WTC11 (cell line): ENCODE measurements at regions not wholly inside any gene's neighbourhood (a gene's known extent, or its start where the extent isn't known, plus 50 kb on each side); places are given as distances from the start of the nearest gene placed in this dataset.

Source experiments
- ATAC-seq: fragments of 200-7000 bp; cut with Tn5 transposase; 2 replicates; pipeline ENCODE4 v1.10.0; 2021; ENCODE audit warnings: mild to moderate bottlenecking, moderate library complexity
- CTCF ChIA-PET: fragments of 300-600 bp; sonication (Branson Sonifier 250); formaldehyde crosslinking; loops from one replicate; lab custom pipeline; 2021; ENCODE audit warnings: antibody characterized with exemption; lab: Charles Lee
- POLR2A ChIA-PET: fragments of 350-600 bp; sonication (Branson Sonifier 250); formaldehyde crosslinking; loops from one replicate; lab custom pipeline; 2021; ENCODE audit warnings: antibody characterized with exemption; lab: Charles Lee
- DNase-seq: peaks from one replicate; pipeline ENCODE4 v3.0.0; 2021; ENCODE audit warnings: low spot score
- H3K27ac Mint-ChIP-seq: 2 replicates; pipeline ENCODE4 v1.8.0; 2021; ENCODE audit warnings: mixed read lengths
- H3K27me3 Mint-ChIP-seq: 2 replicates; pipeline ENCODE4 v1.8.0; 2021; ENCODE audit warnings: low read depth, mild to moderate bottlenecking, moderate library complexity, mixed read lengths
- H3K36me3 Mint-ChIP-seq: 2 replicates; pipeline ENCODE4 v1.8.0; 2021; ENCODE audit warnings: mixed read lengths
- H3K4me1 Mint-ChIP-seq: 2 replicates; pipeline ENCODE4 v1.8.0; 2022; ENCODE audit warnings: mixed read lengths
- H3K4me3 Mint-ChIP-seq: 2 replicates; pipeline ENCODE4 v1.8.0; 2021; ENCODE audit warnings: mild to moderate bottlenecking, moderate library complexity, mixed read lengths
- H3K9me3 Mint-ChIP-seq: 2 replicates; pipeline ENCODE4 v1.8.0; 2021; ENCODE audit warnings: mixed read lengths
- CTCF ChIP-seq: fragments of 200-600 bp; IDR thresholded peaks from 2 replicates; pipeline ENCODE4 v1.8.0; 2022; ENCODE audit warnings: antibody characterized with exemption
- EMX1 ChIP-seq: fragments of 250-450 bp; sonication (Bioruptor Pico); IDR thresholded peaks from 2 replicates; pipeline ENCODE4 v1.8.0; 2021; ENCODE audit warnings: mild to moderate bottlenecking
- ETV6 ChIP-seq: sonication (generic); formaldehyde crosslinking; IDR thresholded peaks from 2 replicates; pipeline ENCODE4 v1.8.1; 2022; ENCODE audit warnings: mild to moderate bottlenecking, missing genetic modification reagents
- FOXK1 ChIP-seq: sonication (generic); formaldehyde crosslinking; IDR thresholded peaks from 2 replicates; pipeline ENCODE4 v1.8.0; 2022; ENCODE audit warnings: mild to moderate bottlenecking, moderate library complexity, missing genetic modification reagents
- IRF1 ChIP-seq: sonication (generic); formaldehyde crosslinking; IDR thresholded peaks from 2 replicates; pipeline ENCODE4 v1.8.0; 2023; ENCODE audit warnings: missing genetic modification reagents
- IRF2 ChIP-seq: sonication (generic); formaldehyde crosslinking; IDR thresholded peaks from 2 replicates; pipeline ENCODE4 v1.8.0; 2022; ENCODE audit warnings: low read depth, missing genetic modification reagents, borderline replicate concordance
- JAZF1 ChIP-seq: fragments of 250-450 bp; sonication (Bioruptor Pico); IDR thresholded peaks from 2 replicates; pipeline ENCODE4 v1.9.0; 2021; ENCODE audit warnings: moderate library complexity, mild to moderate bottlenecking, inconsistent platforms
- JUN ChIP-seq: sonication (generic); formaldehyde crosslinking; IDR thresholded peaks from 2 replicates; pipeline ENCODE4 v1.8.0; 2023; ENCODE audit warnings: mild to moderate bottlenecking, missing genetic modification reagents
- MXD4 ChIP-seq: fragments of 250-450 bp; sonication (Bioruptor Pico); IDR thresholded peaks from 2 replicates; pipeline ENCODE4 v1.8.0; 2021; ENCODE audit warnings: mild to moderate bottlenecking, moderate library complexity, borderline replicate concordance
- SOX15 ChIP-seq: fragments of 250-450 bp; sonication (Bioruptor Pico); IDR thresholded peaks from 2 replicates; pipeline ENCODE4 v1.9.0; 2021; ENCODE audit warnings: mild to moderate bottlenecking
- TCF7 ChIP-seq: sonication (generic); formaldehyde crosslinking; IDR thresholded peaks from 2 replicates; pipeline ENCODE4 v1.8.0; 2022; ENCODE audit warnings: mild to moderate bottlenecking, low read depth, missing genetic modification reagents, moderate library complexity
- TP53 ChIP-seq: sonication (generic); formaldehyde crosslinking; IDR thresholded peaks from 2 replicates; pipeline ENCODE4 v1.8.1; 2023; ENCODE audit warnings: mild to moderate bottlenecking, missing genetic modification reagents
- USF2 ChIP-seq: sonication (generic); formaldehyde crosslinking; IDR thresholded peaks from 2 replicates; pipeline ENCODE4 v1.8.1; 2023; ENCODE audit warnings: mild to moderate bottlenecking, missing genetic modification reagents, moderate library complexity
- ZNF121 ChIP-seq: sonication (generic); formaldehyde crosslinking; IDR thresholded peaks from 2 replicates; pipeline ENCODE4 v1.8.0; 2023; ENCODE audit warnings: missing genetic modification reagents
- ZNF232 ChIP-seq: sonication (generic); formaldehyde crosslinking; IDR thresholded peaks from 2 replicates; pipeline ENCODE4 v1.8.0; 2022; ENCODE audit warnings: mild to moderate bottlenecking, missing genetic modification reagents
- ZNF281 ChIP-seq: sonication (generic); formaldehyde crosslinking; IDR thresholded peaks from 2 replicates; pipeline ENCODE4 v1.8.0; 2023; ENCODE audit warnings: mild to moderate bottlenecking, missing genetic modification reagents
- ZNF425 ChIP-seq: fragments of 250-450 bp; sonication (Bioruptor Pico); conservative IDR thresholded peaks from 2 replicates; pipeline ENCODE4 v1.9.0; 2021; ENCODE audit warnings: mild to moderate bottlenecking
- ZSCAN18 ChIP-seq: fragments of 250-450 bp; sonication (Bioruptor Pico); IDR thresholded peaks from 2 replicates; pipeline ENCODE4 v2.1.2; 2022; ENCODE audit warnings: mild to moderate bottlenecking, moderate library complexity

- TF ChIP-seq ZSCAN18 (CRISPR knock-in tag) (no peak), ZNF281 (CRISPR knock-in tag) (no peak)
- TF ChIP-seq, all 79 proteins: peak for 0
Observed at GRCh38 chr21:32114419-32115035, 164.3 kb downstream of the MIS18A start (continued).

GRCh38 chr21:32113486-32113885 is 165.4 kb downstream of the MIS18A start:
- Mint-ChIP-seq H3K4me3 (no peak overlapping the region), H3K27me3 (no peaks in the 10 kb centered on the region; the same call in 1 of the 2 replicates), H3K27ac (no peak overlapping the region), H3K9me3 (no peaks in the 10 kb centered on the region), H3K4me1 (no peaks in the 10 kb centered on the region), H3K36me3 (no peaks in the 10 kb centered on the region)
- no peak for ATAC-seq
- TF ChIP-seq EMX1 (CRISPR knock-in tag) (no peak), TCF7 (CRISPR knock-in tag) (no peak), TP53 (CRISPR knock-in tag) (no peak), ZNF121 (CRISPR knock-in tag) (no peak), IRF1 (CRISPR knock-in tag) (no peak), JUN (CRISPR knock-in tag) (no peak), ZNF425 (CRISPR knock-in tag) (no peak), USF2 (CRISPR knock-in tag) (no peak), MXD4 (CRISPR knock-in tag) (no peak), SOX15 (CRISPR knock-in tag) (no peak), ETV6 (CRISPR knock-in tag) (no peak), FOXK1 (CRISPR knock-in tag) (no peak), ZNF232 (CRISPR knock-in tag) (no peak), IRF2 (CRISPR knock-in tag) (no peak), CTCF (no peak), JAZF1 (CRISPR knock-in tag) (no peak)
- CTCF ChIA-PET: no interaction called here
- POLR2A ChIA-PET: no interaction called here
- DNase-seq: no peak
